ENCODE measurements at regions not wholly inside any gene's neighbourhood (a gene's known extent, or its start where the extent isn't known, plus 50 kb on each side); places are given as distances from the start of the nearest gene placed in this dataset.

DNA sequence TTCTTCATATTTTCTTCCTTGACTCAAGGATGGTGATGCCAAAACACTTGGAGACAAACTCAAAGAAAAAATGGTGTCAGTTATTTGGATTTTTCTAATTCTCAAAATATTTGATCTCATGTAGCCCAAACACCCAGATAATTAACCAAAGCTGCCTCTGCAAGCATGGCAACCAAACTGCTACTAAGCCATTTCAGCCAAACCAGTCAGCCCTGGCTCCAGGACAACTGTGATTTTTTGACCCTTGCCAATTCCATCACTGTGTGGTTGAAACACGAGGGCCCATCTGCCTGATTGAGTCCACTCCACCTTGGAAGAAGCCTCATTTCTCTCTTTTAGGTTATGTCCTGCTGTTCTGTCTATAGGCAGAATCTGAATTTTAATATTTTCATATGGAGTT, 277.4 kb downstream of the BLID start:
- TF ChIP-seq POLR2A (IDR thresholded peaks at IDR 0.05; ENCODE audit: borderline replicate concordance, extremely low read depth, insufficient read depth, insufficient read length) (no peak), REST (IDR thresholded peaks at IDR 0.05; ENCODE audit: low read depth) (no peak), CTCF (IDR thresholded peaks at IDR 0.05 in 2 of 3, conservative IDR thresholded peaks at IDR 0.05 in 1 of 3; ENCODE audit: borderline replicate concordance in 1 of 3, insufficient read depth in 1 of 3, low read depth in 2 of 3, low read length in 2 of 3) (no peak), RAD21 (IDR thresholded peaks at IDR 0.05; ENCODE audit: low read depth) (no peak)

Data from HCT116 (cell line).